Endothelial cell of umbilical vein (primary cell): ENCODE measurements at regions not wholly inside any gene's neighbourhood (a gene's known extent, or its start where the extent isn't known, plus 50 kb on each side); places are given as distances from the start of the nearest gene placed in this dataset.

Experiments
- CTCF ChIP-seq, 2 donors: IDR thresholded peaks; 1 replicate in 1 of 2; 2 replicates in 1 of 2; pipeline ENCODE4 v1.5.1; 2011; ENCODE audit warnings: low read length in 2 of 2, mild to moderate bottlenecking in 2 of 2, moderate library complexity in 2 of 2, control low read depth in 1 of 2, inconsistent platforms in 1 of 2, low read depth in 1 of 2; ENCODE audit not compliant: insufficient read depth in 1 of 2; ENCODE audit errors: extremely low read depth in 1 of 2
- EZH2 ChIP-seq: IDR thresholded peaks from 2 replicates; pipeline ENCODE4 v1.6.1; 2012; ENCODE audit warnings: borderline replicate concordance, low read depth, mild to moderate bottlenecking, moderate library complexity, low read length, inconsistent platforms; ENCODE audit not compliant: severe bottlenecking
- JUN ChIP-seq: IDR thresholded peaks from 2 replicates; pipeline ENCODE4 v1.6.1; 2011; ENCODE audit warnings: borderline replicate concordance, low read depth; ENCODE audit not compliant: insufficient read length, insufficient read depth
- MAX ChIP-seq: IDR thresholded peaks from 2 replicates; pipeline ENCODE4 v1.6.1; 2011; ENCODE audit not compliant: insufficient read depth, insufficient read length
- MYC ChIP-seq: IDR thresholded peaks from one replicate; pipeline ENCODE4 v1.6.1; 2011; ENCODE audit warnings: mild to moderate bottlenecking, low read depth, low read length
- POLR2A ChIP-seq: IDR thresholded peaks from 2 replicates; pipeline ENCODE4 v1.6.1; 2012; ENCODE audit warnings: low read depth, mild to moderate bottlenecking, control low read depth, low read length
- POLR2AphosphoS5 ChIP-seq: IDR thresholded peaks from 2 replicates; pipeline ENCODE4 v1.6.1; 2012; ENCODE audit warnings: low read depth, mild to moderate bottlenecking, control low read depth, low read length, moderate library complexity; ENCODE audit not compliant: insufficient read depth

- TF ChIP-seq CTCF (IDR thresholded peaks at IDR 0.05; ENCODE audit: extremely low read depth in 1 of 2, insufficient read depth in 1 of 2, low read depth in 1 of 2, low read length in 2 of 2) = no peak
- no peak for TF ChIP-seq EZH2
- no peak for TF ChIP-seq POLR2A
- no peak for TF ChIP-seq MYC
- TF ChIP-seq POLR2AphosphoS5 = no peak
- no peak for TF ChIP-seq JUN
- TF ChIP-seq MAX = no peak
Observed at GRCh38 chr11:115893461-115894099, 389.4 kb upstream of the CADM1 start.
